ENCODE measurements at regions not wholly inside any gene's neighbourhood (a gene's known extent, or its start where the extent isn't known, plus 50 kb on each side); places are given as distances from the start of the nearest gene placed in this dataset.
A peak's percentile ranks its signal among the peaks of the same experiment; 100 is the strongest.
"Not testable (repeated sequence)": the region's sequence is repeated elsewhere in the genome, so short reads cannot be mapped to it uniquely, and the experiment has no call there.

- no peaks in the 10 kb centered on the region for H4K20me1 ChIP-seq
- peaks cover 0 to 7% (median 0%) of the 10 kb centered on the region in 11 experiments; a peak in 3 of 22 replicates for H3K9me3 ChIP-seq (replicated peaks in 1 of 11)
- no peak overlapping the region for H3K4me2 ChIP-seq
- no peak overlapping the region for H3K4me3 ChIP-seq
- TF ChIP-seq Cebpa-rat (IDR thresholded peaks at IDR 0.05), result no peak
- no peaks in the 10 kb centered on the region for H3K36me3 ChIP-seq
- H3K4me1 ChIP-seq, result no peaks in the 10 kb centered on the region
- H3K27me3 ChIP-seq, result no peaks in the 10 kb centered on the region
- no peak overlapping the region for H3K27ac ChIP-seq
- no peak overlapping the region for H3K9ac ChIP-seq
These were observed 220.3 kb upstream of the NPY start for GRCh38 chr7:24063721-24064120.

DNA sequence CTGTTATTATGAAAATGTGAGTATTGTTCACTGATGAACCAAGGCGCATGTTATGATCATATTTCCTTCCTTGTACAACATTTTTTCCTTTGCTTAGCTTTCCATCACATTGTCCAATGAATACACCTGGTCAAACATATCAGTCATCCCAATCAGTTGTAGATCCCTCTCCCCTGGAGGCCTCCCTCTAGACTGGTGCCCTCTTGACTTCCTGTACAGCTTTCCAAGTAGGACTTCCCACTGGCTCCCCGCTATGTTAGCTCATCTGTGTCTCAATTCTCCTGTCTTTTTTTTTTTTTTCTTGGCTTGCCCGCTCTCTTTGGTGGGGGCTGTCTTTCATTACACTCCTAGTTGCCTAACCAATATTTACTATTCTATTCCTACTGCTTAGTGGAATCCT is 214.2 kb upstream of the NPY start:
- Histone ChIP-seq H3K4me2 (no peak overlapping the region), H3K4me1 (no peaks in the 10 kb centered on the region), H3K9me3 (replicated peaks in 1 of 11) (no peaks in the 10 kb centered on the region), H3K9ac (no peak overlapping the region), H4K20me1 (no peaks in the 10 kb centered on the region), H3K27ac (no peak overlapping the region), H3K4me3 (no peak overlapping the region), H3K36me3 (no peaks in the 10 kb centered on the region), H3K27me3 (no peaks in the 10 kb centered on the region)
- TF ChIP-seq Cebpa-rat (IDR thresholded peaks at IDR 0.05), result no peak

DNA sequence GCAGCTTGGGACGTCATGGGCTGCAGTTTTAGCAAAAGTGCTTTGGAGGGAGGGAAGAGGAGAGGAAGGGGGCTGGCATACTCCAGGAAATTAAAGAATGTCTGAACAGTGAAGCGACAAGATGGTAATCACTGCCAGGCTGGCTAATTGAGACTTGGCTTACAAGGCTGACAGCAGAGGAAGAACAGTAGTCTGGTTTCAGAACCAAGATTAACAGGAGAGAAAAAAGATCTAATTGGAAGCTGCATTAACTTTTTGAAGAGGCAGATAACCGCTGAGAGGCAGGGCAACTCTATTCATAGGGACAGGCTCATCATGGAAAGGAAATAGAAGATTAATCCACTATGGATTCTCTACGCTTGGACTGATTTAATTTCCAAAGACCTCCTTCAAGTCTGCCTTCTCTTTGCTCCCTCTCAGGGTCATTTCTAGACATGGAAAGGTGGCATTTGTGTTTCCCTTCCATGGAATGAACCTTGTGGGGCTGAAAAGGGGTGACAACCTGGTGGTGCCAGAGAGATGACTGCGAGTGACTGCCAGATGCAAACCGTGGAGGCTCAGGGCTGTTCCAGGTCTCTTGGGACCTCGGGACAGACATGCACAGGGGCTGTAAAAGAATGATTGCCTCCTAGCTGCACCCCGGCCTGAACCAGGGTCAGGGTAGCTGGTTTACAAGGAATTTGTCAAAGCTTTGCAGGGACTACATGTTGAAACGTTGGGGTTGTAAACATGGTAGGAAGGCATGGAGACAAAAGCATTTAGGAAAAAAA is 210.2 kb upstream of the NPY start:
- Histone ChIP-seq H3K36me3 (no peaks in the 10 kb centered on the region), H3K9ac (no peak overlapping the region), H3K4me1 (no peaks in the 10 kb centered on the region), H4K20me1 (no peaks in the 10 kb centered on the region), H3K4me3 (no peak overlapping the region), H3K27ac (no peak overlapping the region), H3K27me3 (no peaks in the 10 kb centered on the region), H3K4me2 (no peak overlapping the region), H3K9me3 (replicated peaks in 1 of 11) (no peaks in the 10 kb centered on the region)
- TF ChIP-seq Cebpa-rat (IDR thresholded peaks at IDR 0.05), result no peak

- H3K9me3 ChIP-seq (replicated peaks in 1 of 11), result no peaks in the 10 kb centered on the region
- H3K27ac ChIP-seq, result no peak overlapping the region
- no peak for TF ChIP-seq Cebpa-rat (IDR thresholded peaks at IDR 0.05)
- H4K20me1 ChIP-seq, result no peaks in the 10 kb centered on the region
- no peaks in the 10 kb centered on the region for H3K27me3 ChIP-seq
- H3K9ac ChIP-seq, result no peak overlapping the region
- H3K4me3 ChIP-seq, result no peak overlapping the region
- no peak overlapping the region for H3K4me2 ChIP-seq
- no peaks in the 10 kb centered on the region for H3K36me3 ChIP-seq
- no peaks in the 10 kb centered on the region for H3K4me1 ChIP-seq
These were observed 208.6 kb upstream of the NPY start for GRCh38 chr7:24075426-24075810.

- no peak for TF ChIP-seq Cebpa-rat (IDR thresholded peaks at IDR 0.05)
- H3K4me2 ChIP-seq, result no peak overlapping the region
These were observed 201.2 kb upstream of the NPY start for GRCh38 chr7:24082826-24083225.

DNA sequence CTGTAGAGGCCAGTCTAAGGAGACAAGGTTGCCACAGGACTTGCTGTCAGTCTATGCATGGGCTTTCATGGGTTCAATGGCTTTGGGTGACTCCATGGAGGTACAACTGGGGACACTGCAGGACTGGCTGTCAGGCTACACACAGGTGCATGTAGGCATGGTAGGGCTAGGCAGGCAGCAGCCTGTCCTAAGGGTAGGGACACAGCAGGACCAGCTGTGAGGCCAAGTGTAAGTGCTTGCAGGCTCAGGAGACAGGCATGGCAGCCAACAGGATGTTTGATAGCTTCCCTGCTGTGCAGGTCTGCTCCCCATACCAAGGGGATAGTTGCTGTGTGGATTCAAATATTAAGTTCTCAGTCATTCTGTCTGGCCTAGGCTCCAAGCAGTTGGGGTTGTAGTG is 181.0 kb upstream of the NPY start:
- Histone ChIP-seq H3K4me3 (no peak overlapping the region), H3K4me2 (no peak overlapping the region), H3K36me3 (no peaks in the 10 kb centered on the region), H3K27me3 (no peaks in the 10 kb centered on the region), H3K9ac (no peak overlapping the region), H3K9me3 (replicated peaks in 1 of 11) (peaks cover 9 to 29% (median 21%) of the 10 kb centered on the region in 11 experiments; a peak in 19 of 22 replicates), H3K27ac (no peak overlapping the region), H3K4me1 (no peaks in the 10 kb centered on the region), H4K20me1 (no peaks in the 10 kb centered on the region)
- no peak for TF ChIP-seq Cebpa-rat (IDR thresholded peaks at IDR 0.05)

More at GRCh38 chr7:24082826-24083225, 201.2 kb upstream of the NPY start:
- H3K36me3 ChIP-seq, result no peaks in the 10 kb centered on the region; a peak in 1 of 22 replicates
- H3K4me1 ChIP-seq, result no peaks in the 10 kb centered on the region
- no peaks in the 10 kb centered on the region for H4K20me1 ChIP-seq
- H3K9ac ChIP-seq, result no peak overlapping the region
- no peak overlapping the region for H3K4me3 ChIP-seq
- H3K27me3 ChIP-seq, result no peaks in the 10 kb centered on the region
- H3K27ac ChIP-seq, result no peak overlapping the region
- H3K9me3 ChIP-seq (replicated peaks in 1 of 11), result peaks cover 16 to 26% (median 19%) of the 10 kb centered on the region in 11 experiments

DNA sequence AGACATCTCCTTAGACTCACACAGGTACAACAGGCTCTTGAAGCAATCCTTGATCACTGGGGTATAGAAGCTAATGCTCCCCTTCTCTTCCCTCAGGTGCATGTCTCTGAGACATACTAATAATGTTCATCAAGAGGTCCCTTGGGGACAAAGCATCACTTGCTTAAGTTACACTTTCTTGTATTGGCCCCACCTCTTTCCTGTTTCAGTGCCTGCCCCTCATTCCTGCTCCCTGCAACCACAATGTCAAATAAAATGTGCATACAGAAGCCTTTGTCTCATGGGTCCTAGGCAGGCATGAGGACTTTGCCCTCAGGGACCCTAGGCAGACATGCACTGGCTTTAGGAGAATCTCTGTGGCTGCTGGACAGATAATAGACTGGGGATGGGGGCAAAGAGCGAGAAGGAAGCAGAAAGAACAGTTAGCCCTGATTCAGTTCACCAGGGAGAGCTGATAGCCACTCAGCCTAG is 175.0 kb upstream of the NPY start:
- peak overlapping the region in 9 of 11 experiments; percentile 33 to 86 (median 60); a peak in 18 of 22 replicates for H3K4me2 ChIP-seq
- no peaks in the 10 kb centered on the region for H3K27me3 ChIP-seq
- no peaks in the 10 kb centered on the region for H4K20me1 ChIP-seq
- peaks cover 5 to 28% (median 23%) of the 10 kb centered on the region in 10 experiments; a peak in 16 of 20 replicates for H3K4me1 ChIP-seq
- H3K9ac ChIP-seq, result no peak overlapping the region
- H3K36me3 ChIP-seq, result no peaks in the 10 kb centered on the region
- no peak for TF ChIP-seq Cebpa-rat (IDR thresholded peaks at IDR 0.05)
- no peak overlapping the region for H3K27ac ChIP-seq
- 0 out of 22 replicates have a peak, but pooled peaks cover 0 to under 1% (median 0%) of the 10 kb centered on the region in 11 experiments for H3K9me3 ChIP-seq (replicated peaks in 1 of 11)
- H3K4me3 ChIP-seq, result 0 out of 20 replicates have a peak overlapping the region, but pooled peaks of 1 of the 10 experiments have one; percentile 16

DNA sequence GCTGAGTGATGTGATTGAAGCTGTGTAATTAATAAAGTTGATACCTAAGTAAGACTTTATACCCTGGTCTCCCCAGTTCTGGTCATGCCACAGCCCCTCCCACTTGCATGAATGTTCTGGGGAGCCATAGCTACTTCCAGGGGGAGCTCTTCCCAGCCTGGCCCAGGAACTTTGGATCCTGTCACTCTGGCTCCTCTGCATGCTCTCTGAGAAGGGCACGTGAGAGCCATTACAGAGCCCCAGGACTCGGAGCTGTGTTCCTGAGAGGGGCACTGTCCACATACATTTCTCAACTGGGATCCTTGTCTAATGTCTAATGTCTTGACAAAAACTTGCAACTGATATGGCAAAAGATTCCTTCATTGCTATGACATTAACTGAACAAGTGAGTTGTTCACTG is 173.9 kb upstream of the NPY start:
- Histone ChIP-seq H3K4me1 (peaks cover 5 to 28% (median 23%) of the 10 kb centered on the region in 10 experiments; a peak in 16 of 20 replicates), H3K27ac (no peak overlapping the region), H3K9ac (no peak overlapping the region), H3K27me3 (no peaks in the 10 kb centered on the region), H3K36me3 (no peaks in the 10 kb centered on the region), H3K9me3 (replicated peaks in 1 of 11) (no peaks in the 10 kb centered on the region), H3K4me3 (no peak overlapping the region), H3K4me2 (peak overlapping the region in 8 of 11 experiments; percentile 44 to 86 (median 62); a peak in 16 of 22 replicates), H4K20me1 (no peaks in the 10 kb centered on the region)
- no peak for TF ChIP-seq Cebpa-rat (IDR thresholded peaks at IDR 0.05)

- Histone ChIP-seq H3K27me3 (no peaks in the 10 kb centered on the region), H4K20me1 (no peaks in the 10 kb centered on the region), H3K9ac (no peak overlapping the region), H3K9me3 (replicated peaks in 1 of 11) (no peaks in the 10 kb centered on the region), H3K36me3 (no peaks in the 10 kb centered on the region), H3K4me1 (peaks cover 5 to 27% (median 21%) of the 10 kb centered on the region in 10 experiments; a peak in 17 of 20 replicates), H3K27ac (no peak overlapping the region), H3K4me2 (no peak overlapping the region), H3K4me3 (no peak overlapping the region)
- TF ChIP-seq Cebpa-rat (IDR thresholded peaks at IDR 0.05), result no peak
These were observed 170.5 kb upstream of the NPY start for GRCh38 chr7:24113506-24113905.

DNA sequence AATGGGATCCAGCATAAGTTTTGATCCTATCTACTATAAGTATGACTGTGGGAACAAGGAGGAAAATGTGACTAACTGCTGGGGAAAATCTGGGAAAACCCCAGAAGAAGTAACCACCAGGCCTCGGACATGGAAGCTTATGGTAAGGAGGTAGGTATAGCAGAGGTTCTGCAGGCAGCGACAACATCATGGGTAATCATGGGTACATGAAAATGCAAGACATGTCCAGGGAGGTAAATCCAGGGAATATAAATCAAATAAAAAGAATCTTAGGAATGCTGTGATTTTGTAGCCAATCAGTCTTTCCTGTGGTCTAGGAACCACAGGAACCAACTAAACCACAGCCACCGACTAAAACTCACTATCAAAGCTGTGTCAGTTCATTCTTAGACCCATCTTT is 168.3 kb upstream of the NPY start:
- peaks cover 0 to 10% (median 4%) of the 10 kb centered on the region in 10 experiments; a peak in 12 of 20 replicates for H3K4me1 ChIP-seq
- H3K36me3 ChIP-seq, result no peaks in the 10 kb centered on the region
- no peaks in the 10 kb centered on the region for H4K20me1 ChIP-seq
- no peak overlapping the region for H3K27ac ChIP-seq
- H3K4me3 ChIP-seq, result no peak overlapping the region
- TF ChIP-seq Cebpa-rat (IDR thresholded peaks at IDR 0.05), result no peak
- H3K9me3 ChIP-seq (replicated peaks in 1 of 11), result no peaks in the 10 kb centered on the region
- H3K4me2 ChIP-seq, result no peak overlapping the region
- no peak overlapping the region for H3K9ac ChIP-seq
- H3K27me3 ChIP-seq, result no peaks in the 10 kb centered on the region

- not testable (repeated sequence) for H3K4me3 ChIP-seq; H3K27me3 ChIP-seq; H3K4me2 ChIP-seq; H3K27ac ChIP-seq; H3K9me3 ChIP-seq (replicated peaks in 1 of 11); H4K20me1 ChIP-seq; H3K9ac ChIP-seq; H3K36me3 ChIP-seq
- peaks cover 0 to 13% (median 8%) of the 10 kb centered on the region in 10 experiments; a peak in 10 of 20 replicates for H3K4me1 ChIP-seq
These were observed 166.0 kb upstream of the NPY start for GRCh38 chr7:24117903-24118499.

Data from BLaER1 treated with 17β-estradiol and CSF1 and Interleukin-3, amounts not matched to agents 10 nM and 100 nM (cell line).